MM.1S (cell line): ENCODE measurements at regions not wholly inside any gene's neighbourhood (a gene's known extent, or its start where the extent isn't known, plus 50 kb on each side); places are given as distances from the start of the nearest gene placed in this dataset.

Experiments used
- EZH2 ChIP-seq: fragments of 300-600 bp; sonication (generic); optimal IDR thresholded peaks from 2 replicates; pipeline ENCODE3; 2017; ENCODE audit warnings: low read depth, mild to moderate bottlenecking, antibody characterized with exemption, low read length, mixed read lengths
- EZH2phosphoT487 ChIP-seq: fragments of 300-600 bp; sonication (generic); IDR thresholded peaks from 2 replicates; pipeline ENCODE4 v1.6.1; 2018; ENCODE audit warnings: antibody characterized with exemption, low read length
- TF ChIP-seq, protein P1 (sequence below): fragments of 300-600 bp; sonication (generic); IDR thresholded peaks from 2 replicates; pipeline ENCODE4 v1.5.1; 2016; ENCODE audit warnings: antibody characterized with exemption, low read length, mixed read lengths

DNA sequence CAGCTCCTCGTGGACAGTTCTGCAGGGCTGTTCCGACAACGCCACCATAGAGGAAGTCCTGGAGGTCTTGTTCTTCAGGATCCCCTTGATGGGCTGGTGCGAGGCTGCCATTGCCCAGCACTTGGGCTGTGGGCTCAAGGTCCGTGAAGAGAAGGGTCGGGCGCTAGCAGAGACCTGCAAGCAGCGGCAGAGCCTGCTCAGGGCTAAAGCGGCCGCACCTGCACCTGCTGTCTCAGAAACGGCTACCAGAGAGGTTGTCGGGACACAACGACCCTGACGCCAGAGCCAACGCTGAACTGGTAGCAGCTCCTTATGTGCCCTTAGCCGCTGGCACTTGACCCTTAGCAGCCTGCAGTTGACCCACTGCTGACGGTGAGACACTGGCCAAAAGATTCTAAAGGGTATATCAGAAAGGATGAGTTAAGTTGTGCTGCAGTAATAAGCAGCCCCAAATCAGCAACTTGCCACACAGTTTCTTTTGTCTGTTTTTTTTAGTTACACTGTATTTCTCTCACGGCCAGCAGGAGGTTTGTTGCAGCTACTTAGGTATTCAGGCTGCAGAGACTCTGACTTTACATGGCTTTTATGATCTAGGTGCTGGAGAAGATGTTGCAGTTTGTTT lies 55.5 kb upstream of the ST6GAL2 start:
- TF ChIP-seq, protein P1, sequence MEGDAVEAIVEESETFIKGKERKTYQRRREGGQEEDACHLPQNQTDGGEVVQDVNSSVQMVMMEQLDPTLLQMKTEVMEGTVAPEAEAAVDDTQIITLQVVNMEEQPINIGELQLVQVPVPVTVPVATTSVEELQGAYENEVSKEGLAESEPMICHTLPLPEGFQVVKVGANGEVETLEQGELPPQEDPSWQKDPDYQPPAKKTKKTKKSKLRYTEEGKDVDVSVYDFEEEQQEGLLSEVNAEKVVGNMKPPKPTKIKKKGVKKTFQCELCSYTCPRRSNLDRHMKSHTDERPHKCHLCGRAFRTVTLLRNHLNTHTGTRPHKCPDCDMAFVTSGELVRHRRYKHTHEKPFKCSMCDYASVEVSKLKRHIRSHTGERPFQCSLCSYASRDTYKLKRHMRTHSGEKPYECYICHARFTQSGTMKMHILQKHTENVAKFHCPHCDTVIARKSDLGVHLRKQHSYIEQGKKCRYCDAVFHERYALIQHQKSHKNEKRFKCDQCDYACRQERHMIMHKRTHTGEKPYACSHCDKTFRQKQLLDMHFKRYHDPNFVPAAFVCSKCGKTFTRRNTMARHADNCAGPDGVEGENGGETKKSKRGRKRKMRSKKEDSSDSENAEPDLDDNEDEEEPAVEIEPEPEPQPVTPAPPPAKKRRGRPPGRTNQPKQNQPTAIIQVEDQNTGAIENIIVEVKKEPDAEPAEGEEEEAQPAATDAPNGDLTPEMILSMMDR = no peak
- TF ChIP-seq EZH2 = no peak
- no peak for TF ChIP-seq EZH2phosphoT487
